Central memory CD8-positive, alpha-beta T cell (primary cell): ENCODE measurements at regions not wholly inside any gene's neighbourhood (a gene's known extent, or its start where the extent isn't known, plus 50 kb on each side); places are given as distances from the start of the nearest gene placed in this dataset.

Experiments used
- ATAC-seq: fragments of 150-1000 bp; cut with Tn5 transposase; replicated peaks from 2 replicates; pipeline ENCODE4 v1.10.0; 2022; ENCODE audit warnings: mild to moderate bottlenecking, moderate FRiP score, moderate number of reproducible peaks; ENCODE audit not compliant: poor library complexity, severe bottlenecking; ENCODE audit errors: extremely low read depth
- DNase-seq, 2 donors: peaks; one replicate each; pipeline ENCODE4 v3.0.0; 2021; ENCODE audit warnings: low spot score in 2 of 2
- H3K27ac Mint-ChIP-seq: one replicate; pipeline ENCODE4 v1.8.0; 2022; ENCODE audit warnings: low read depth, mild to moderate bottlenecking, moderate library complexity, mixed read lengths
- H3K27me3 Mint-ChIP-seq: one replicate; pipeline ENCODE4 v1.8.0; 2022; ENCODE audit warnings: mixed read lengths
- H3K36me3 Mint-ChIP-seq: one replicate; pipeline ENCODE4 v1.8.0; 2022; ENCODE audit warnings: mild to moderate bottlenecking, moderate library complexity, mixed read lengths; ENCODE audit not compliant: insufficient read depth
- H3K4me1 Mint-ChIP-seq: one replicate; pipeline ENCODE4 v1.8.0; 2022; ENCODE audit warnings: mixed read lengths
- H3K4me3 Mint-ChIP-seq: one replicate; pipeline ENCODE4 v1.8.0; 2022; ENCODE audit warnings: mild to moderate bottlenecking, moderate library complexity, mixed read lengths
- H3K9me3 Mint-ChIP-seq: one replicate; pipeline ENCODE4 v1.8.0; 2022; ENCODE audit warnings: mixed read lengths

- Mint-ChIP-seq H3K27me3 (no peaks in the 10 kb centered on the region), H3K4me1 (no peaks in the 10 kb centered on the region), H3K4me3 (no peak overlapping the region), H3K9me3 (peaks cover 10% of the 10 kb centered on the region), H3K36me3 (no peaks in the 10 kb centered on the region), H3K27ac (no peak overlapping the region)
- ATAC-seq = no peak
- no peak for DNase-seq
Observed at GRCh38 chr13:62035981-62036380, 620.3 kb upstream of the PCDH20 start.

DNA sequence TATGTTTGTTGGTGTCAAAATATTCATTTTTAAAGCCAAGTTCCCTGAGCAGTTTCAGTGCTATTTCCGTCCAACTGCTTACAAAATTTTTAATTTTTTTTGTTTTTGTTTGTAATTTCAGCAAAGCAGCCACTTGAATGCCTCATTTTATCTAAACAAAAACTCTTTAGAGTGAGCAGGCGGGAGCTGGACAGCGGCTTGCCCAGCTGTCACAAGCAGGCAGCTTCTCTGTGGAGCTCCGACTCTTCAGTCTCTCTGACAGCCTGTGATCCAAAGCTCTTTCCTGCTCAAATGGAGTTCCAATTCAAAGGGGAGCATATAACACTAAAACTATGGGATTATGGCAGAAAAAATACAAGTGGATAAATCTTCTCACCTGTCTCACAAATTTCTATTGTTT is 618.3 kb upstream of the PCDH20 start:
- Mint-ChIP-seq H3K4me1 (no peaks in the 10 kb centered on the region), H3K27ac (no peak overlapping the region), H3K27me3 (no peaks in the 10 kb centered on the region), H3K4me3 (no peak overlapping the region), H3K36me3 (no peaks in the 10 kb centered on the region), H3K9me3 (peaks cover 11% of the 10 kb centered on the region)
- DNase-seq = no peak
- no peak for ATAC-seq

DNA sequence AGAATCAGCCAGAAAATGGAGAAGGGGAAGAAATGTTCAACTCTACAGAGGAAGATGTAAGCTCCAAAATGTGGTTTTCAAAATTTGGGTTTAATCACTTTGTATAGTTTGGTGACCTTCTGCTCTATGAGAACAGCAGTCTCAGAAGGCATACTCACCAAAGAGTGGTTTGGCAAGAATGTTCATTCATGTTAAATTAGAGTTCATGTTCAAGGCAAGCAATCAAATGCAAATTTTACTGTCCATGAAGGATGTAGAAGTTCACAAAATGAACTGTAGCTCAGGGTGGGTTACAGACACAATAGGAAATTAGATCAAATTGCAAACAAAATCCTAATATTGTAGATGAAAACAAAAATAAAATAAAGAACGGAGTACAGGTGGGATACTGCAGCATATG is 606.7 kb upstream of the PCDH20 start:
- H3K27ac Mint-ChIP-seq = no peak overlapping the region

GRCh38 chr13:62019858-62020257 is 604.2 kb upstream of the PCDH20 start:
- ATAC-seq = no peak
- no peaks in the 10 kb centered on the region for H3K27me3 Mint-ChIP-seq
- DNase-seq = no peak
- H3K4me1 Mint-ChIP-seq = no peaks in the 10 kb centered on the region
- H3K27ac Mint-ChIP-seq = no peak overlapping the region
- peaks cover 13% of the 10 kb centered on the region for H3K9me3 Mint-ChIP-seq
- no peaks in the 10 kb centered on the region for H3K36me3 Mint-ChIP-seq
- H3K4me3 Mint-ChIP-seq = no peak overlapping the region

More for the DNA sequence above, 606.7 kb upstream of the PCDH20 start:
- Mint-ChIP-seq H3K4me1 (no peaks in the 10 kb centered on the region), H3K9me3 (peaks cover 13% of the 10 kb centered on the region), H3K36me3 (no peaks in the 10 kb centered on the region), H3K27me3 (no peaks in the 10 kb centered on the region), H3K4me3 (no peak overlapping the region)
- DNase-seq (no peak), ATAC-seq (no peak)

DNA sequence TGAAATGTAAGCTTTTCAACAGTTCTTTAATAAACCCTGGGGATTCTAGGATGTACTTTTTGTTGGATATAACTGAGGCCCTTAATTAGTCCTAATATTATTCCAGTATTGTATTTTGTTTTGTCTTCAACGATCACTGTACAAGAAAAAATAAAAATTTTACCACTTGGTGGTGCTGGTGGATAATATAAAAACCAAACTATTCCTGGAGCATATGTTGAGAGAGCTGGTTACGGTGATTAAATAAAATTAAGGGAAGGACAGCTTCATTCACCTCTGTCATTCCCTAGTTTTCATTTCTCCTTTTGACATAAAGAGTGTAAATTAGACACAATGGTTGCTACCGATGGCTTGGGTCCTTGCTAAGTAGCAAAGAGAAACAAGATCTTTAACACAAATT is 598.6 kb upstream of the PCDH20 start:
- no peak for DNase-seq
- H3K4me1 Mint-ChIP-seq = no peaks in the 10 kb centered on the region

GRCh38 chr13:62003452-62003851 is 587.8 kb upstream of the PCDH20 start:
- H3K27me3 Mint-ChIP-seq = no peaks in the 10 kb centered on the region
- no peaks in the 10 kb centered on the region for H3K4me1 Mint-ChIP-seq
- H3K27ac Mint-ChIP-seq = no peak overlapping the region
- no peak for DNase-seq
- no peak for ATAC-seq
- H3K36me3 Mint-ChIP-seq = no peaks in the 10 kb centered on the region
- H3K4me3 Mint-ChIP-seq = no peak overlapping the region
- H3K9me3 Mint-ChIP-seq = peaks cover 19% of the 10 kb centered on the region

More for the DNA sequence above, 598.6 kb upstream of the PCDH20 start:
- no peaks in the 10 kb centered on the region for H3K9me3 Mint-ChIP-seq
- H3K36me3 Mint-ChIP-seq = no peaks in the 10 kb centered on the region
- no peak overlapping the region for H3K27ac Mint-ChIP-seq
- H3K27me3 Mint-ChIP-seq = no peaks in the 10 kb centered on the region
- no peak overlapping the region for H3K4me3 Mint-ChIP-seq
- ATAC-seq = no peak

DNA sequence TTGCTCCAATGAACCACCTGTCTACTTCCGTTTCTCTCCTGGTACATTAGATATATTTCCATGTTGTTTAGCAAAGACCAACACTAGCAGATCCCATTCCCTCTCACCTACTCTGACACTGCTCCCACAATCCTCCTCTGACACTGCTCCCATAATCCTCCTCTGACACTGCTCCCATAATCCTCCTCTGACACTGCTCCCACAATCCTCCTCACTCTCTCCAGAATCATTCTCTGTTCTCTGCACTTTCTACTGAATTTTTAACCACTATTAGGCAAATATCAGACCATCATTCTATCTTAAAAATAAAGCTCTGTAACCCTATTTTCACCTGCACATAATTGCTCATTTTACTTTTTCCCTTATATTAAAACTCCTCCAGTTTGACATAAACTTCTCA is 578.5 kb upstream of the PCDH20 start:
- no peak overlapping the region for H3K27ac Mint-ChIP-seq
- H3K27me3 Mint-ChIP-seq = no peaks in the 10 kb centered on the region
- H3K4me1 Mint-ChIP-seq = no peaks in the 10 kb centered on the region
- H3K9me3 Mint-ChIP-seq = peaks cover 22% of the 10 kb centered on the region
- DNase-seq (no peak), ATAC-seq (no peak)
- no peak overlapping the region for H3K4me3 Mint-ChIP-seq
- H3K36me3 Mint-ChIP-seq = no peaks in the 10 kb centered on the region

GRCh38 chr13:61989978-61990377 is 574.3 kb upstream of the PCDH20 start:
- ATAC-seq (no peak), DNase-seq (no peak)
- Mint-ChIP-seq H3K27me3 (no peaks in the 10 kb centered on the region), H3K27ac (no peak overlapping the region), H3K36me3 (no peaks in the 10 kb centered on the region), H3K4me1 (no peaks in the 10 kb centered on the region), H3K4me3 (no peak overlapping the region), H3K9me3 (peaks cover 7% of the 10 kb centered on the region)

DNA sequence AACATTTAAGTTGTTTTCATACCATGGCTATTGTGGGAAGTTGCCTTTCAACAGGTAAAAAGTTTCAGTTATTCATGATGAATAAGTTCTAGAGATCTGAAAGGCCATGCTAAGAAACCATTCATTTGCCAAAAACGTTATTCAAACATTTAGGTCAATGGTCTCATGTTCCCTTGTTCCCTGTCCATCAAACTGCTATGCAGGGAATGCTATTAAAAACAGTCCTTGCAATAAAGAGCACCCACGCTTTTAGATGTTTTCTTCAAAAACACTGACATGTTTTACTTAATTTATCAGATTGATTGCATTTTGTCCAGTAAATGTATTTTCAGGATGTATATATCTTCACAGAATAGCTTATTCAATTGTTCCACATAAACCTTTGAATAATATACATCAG is 573.2 kb upstream of the PCDH20 start:
- ATAC-seq = no peak
- Mint-ChIP-seq H3K9me3 (no peaks in the 10 kb centered on the region), H3K4me3 (no peak overlapping the region)

GRCh38 chr13:61975001-61975400 is 559.4 kb upstream of the PCDH20 start:
- ATAC-seq (no peak), DNase-seq (no peak)
- no peaks in the 10 kb centered on the region for H3K4me1 Mint-ChIP-seq
- no peaks in the 10 kb centered on the region for H3K36me3 Mint-ChIP-seq
- no peak overlapping the region for H3K4me3 Mint-ChIP-seq
- H3K9me3 Mint-ChIP-seq = peaks cover 24% of the 10 kb centered on the region
- no peaks in the 10 kb centered on the region for H3K27me3 Mint-ChIP-seq
- H3K27ac Mint-ChIP-seq = no peak overlapping the region

More for the DNA sequence above, 573.2 kb upstream of the PCDH20 start:
- H3K36me3 Mint-ChIP-seq = no peaks in the 10 kb centered on the region
- no peak for DNase-seq
- no peaks in the 10 kb centered on the region for H3K4me1 Mint-ChIP-seq
- H3K27ac Mint-ChIP-seq = no peak overlapping the region
- H3K27me3 Mint-ChIP-seq = no peaks in the 10 kb centered on the region

GRCh38 chr13:61965756-61966155 is 550.1 kb upstream of the PCDH20 start:
- ATAC-seq = no peak
- H3K4me3 Mint-ChIP-seq = no peak overlapping the region
- no peaks in the 10 kb centered on the region for H3K9me3 Mint-ChIP-seq

DNA sequence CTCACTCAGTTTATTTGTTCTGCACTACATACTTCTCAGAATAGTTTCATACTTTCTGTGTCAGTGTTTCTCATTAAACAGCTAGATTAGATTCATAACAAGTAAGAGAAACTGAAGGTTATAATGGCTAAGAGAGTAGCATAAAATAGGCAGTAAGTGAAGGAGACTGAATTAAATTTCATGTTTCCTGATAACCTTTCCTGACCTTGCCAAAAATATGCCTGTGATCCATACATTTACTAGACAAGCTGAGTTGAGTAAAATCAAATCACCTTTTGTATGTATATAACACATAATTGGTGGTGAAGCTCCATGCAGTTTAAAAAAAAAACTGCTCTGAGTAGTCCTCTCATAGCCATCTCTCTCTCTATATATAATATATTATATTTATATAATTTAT is 545.3 kb upstream of the PCDH20 start:
- H3K27me3 Mint-ChIP-seq = no peaks in the 10 kb centered on the region
- H3K36me3 Mint-ChIP-seq = no peaks in the 10 kb centered on the region

More at GRCh38 chr13:61965756-61966155, 550.1 kb upstream of the PCDH20 start:
- H3K36me3 Mint-ChIP-seq = no peaks in the 10 kb centered on the region
- no peaks in the 10 kb centered on the region for H3K27me3 Mint-ChIP-seq
- no peak for DNase-seq
- H3K4me1 Mint-ChIP-seq = no peaks in the 10 kb centered on the region
- no peak overlapping the region for H3K27ac Mint-ChIP-seq

GRCh38 chr13:61954092-61954491 is 538.4 kb upstream of the PCDH20 start:
- H3K4me3 Mint-ChIP-seq = no peak overlapping the region
- ATAC-seq (no peak), DNase-seq (no peak)
- H3K36me3 Mint-ChIP-seq = no peaks in the 10 kb centered on the region
- peaks cover 8% of the 10 kb centered on the region for H3K9me3 Mint-ChIP-seq
- no peaks in the 10 kb centered on the region for H3K4me1 Mint-ChIP-seq
- H3K27ac Mint-ChIP-seq = no peak overlapping the region
- H3K27me3 Mint-ChIP-seq = no peaks in the 10 kb centered on the region

More for the DNA sequence above, 545.3 kb upstream of the PCDH20 start:
- DNase-seq (no peak), ATAC-seq (no peak)
- peaks cover 14% of the 10 kb centered on the region for H3K9me3 Mint-ChIP-seq
- no peak overlapping the region for H3K27ac Mint-ChIP-seq
- no peak overlapping the region for H3K4me3 Mint-ChIP-seq
- H3K4me1 Mint-ChIP-seq = no peaks in the 10 kb centered on the region

DNA sequence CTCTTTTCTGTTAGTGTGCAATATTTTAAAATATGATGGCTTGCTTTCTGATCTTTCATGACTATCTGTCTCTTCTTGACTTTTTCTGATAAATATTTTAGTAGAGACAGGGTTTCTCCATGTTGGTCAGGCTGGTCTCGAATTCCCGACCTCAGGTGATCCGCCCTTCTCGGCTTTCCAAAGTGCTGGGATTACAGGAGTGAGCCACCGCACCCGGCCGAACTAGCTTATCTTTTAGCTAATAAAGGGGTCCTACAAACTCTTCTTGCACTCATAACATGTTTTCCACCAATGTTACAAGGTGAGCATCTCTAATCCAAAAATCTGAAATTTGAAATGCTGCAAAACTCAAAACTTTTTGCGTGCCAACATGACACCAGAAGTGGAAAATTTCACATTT is 535.2 kb upstream of the PCDH20 start:
- Mint-ChIP-seq H3K36me3 (no peaks in the 10 kb centered on the region), H3K27me3 (no peaks in the 10 kb centered on the region), H3K27ac (no peak overlapping the region), H3K4me1 (no peaks in the 10 kb centered on the region), H3K4me3 (no peak overlapping the region), H3K9me3 (peaks cover 5% of the 10 kb centered on the region)
- ATAC-seq (no peak), DNase-seq (no peak)
